Right lobe of liver (tissue), 6 donors: ENCODE measurements at regions not wholly inside any gene's neighbourhood (a gene's known extent, or its start where the extent isn't known, plus 50 kb on each side); places are given as distances from the start of the nearest gene placed in this dataset.

Experiments
- ATAC-seq, 4 donors: fragments of 200-7000 bp; cut with Tn5 transposase; one replicate each; pipeline ENCODE4 v1.9.1; 2020; ENCODE audit warnings: mild to moderate bottlenecking in 4 of 4, moderate library complexity in 4 of 4
- DNase-seq, 3 donors: peaks; one replicate each; pipeline ENCODE4 v3.0.0-alpha.2; 2020
- H3K27ac ChIP-seq, 3 donors: fragments of 200-600 bp; one replicate each; pipeline ENCODE4 v1.8.0; 2022
- H3K27me3 ChIP-seq, 2 donors: fragments of 200-600 bp; one replicate each; pipeline ENCODE4 v1.8.0; 2022
- H3K36me3 ChIP-seq, 4 donors: fragments of 200-600 bp; sonication (generic) in 1 of 4; one replicate each; pipeline versions ENCODE4 v1.5.1 to v1.8.0; 2017 to 2022; ENCODE audit warnings: control low read depth in 1 of 4
- H3K4me1 ChIP-seq, 4 donors: fragments of 200-600 bp; sonication (generic) in 1 of 4; one replicate each; pipeline versions ENCODE4 v1.5.1 to v1.8.0; 2017 to 2022; ENCODE audit warnings: control low read depth in 1 of 4
- H3K4me3 ChIP-seq, 3 donors: fragments of 200-600 bp; one replicate each; pipeline ENCODE4 v1.8.0; 2022
- H3K9me3 ChIP-seq, 4 donors: fragments of 200-600 bp; sonication (generic) in 1 of 4; one replicate each; pipeline versions ENCODE4 v1.5.1 to v1.8.0; 2017 to 2022; ENCODE audit warnings: control low read depth in 1 of 4
- POLR2A ChIP-seq: fragments of 450-650 bp; IDR thresholded peaks from one replicate; pipeline ENCODE4 v1.6.1; 2017; ENCODE audit warnings: antibody characterized with exemption, mild to moderate bottlenecking
- WGBS: methylation state at CpG from one replicate; pipeline ENCODE4 v1.1.6; 2018; ENCODE audit warnings: low coverage, low lambda C conversion rate; ENCODE audit not compliant: insufficient coverage; ENCODE audit errors: missing lambda C conversion rate; 5-methylcytosine and 5-hydroxymethylcytosine counted together
- intact Hi-C, 2 donors: fragments of 100-400 bp; cut with DNase I; formaldehyde crosslinking; loops; one replicate each; pipeline versions ENCODE4 v1.11.2 to v1.14.1; 2022
- TF ChIP-seq, protein P1 (sequence below), 4 donors: fragments of 200-600 bp in 3 of 4; fragments of 450-650 bp in 1 of 4; IDR thresholded peaks; one replicate each; pipeline versions ENCODE4 v1.5.1 to v1.8.0; 2016 to 2022; ENCODE audit warnings: antibody characterized with exemption in 4 of 4, mild to moderate bottlenecking in 2 of 4
- donor health status: DM: no; HTN: yes; CAD: no.
- donor health status: DM: no; HTN: no; CAD: no.
- donor health status: DM: no; HTN: no; CAD: no.
- donor health status: DM: no; HTN: yes; CAD: no.
- donor health status: DM: no; HTN: yes; CAD: no.

- TF ChIP-seq, protein P1, sequence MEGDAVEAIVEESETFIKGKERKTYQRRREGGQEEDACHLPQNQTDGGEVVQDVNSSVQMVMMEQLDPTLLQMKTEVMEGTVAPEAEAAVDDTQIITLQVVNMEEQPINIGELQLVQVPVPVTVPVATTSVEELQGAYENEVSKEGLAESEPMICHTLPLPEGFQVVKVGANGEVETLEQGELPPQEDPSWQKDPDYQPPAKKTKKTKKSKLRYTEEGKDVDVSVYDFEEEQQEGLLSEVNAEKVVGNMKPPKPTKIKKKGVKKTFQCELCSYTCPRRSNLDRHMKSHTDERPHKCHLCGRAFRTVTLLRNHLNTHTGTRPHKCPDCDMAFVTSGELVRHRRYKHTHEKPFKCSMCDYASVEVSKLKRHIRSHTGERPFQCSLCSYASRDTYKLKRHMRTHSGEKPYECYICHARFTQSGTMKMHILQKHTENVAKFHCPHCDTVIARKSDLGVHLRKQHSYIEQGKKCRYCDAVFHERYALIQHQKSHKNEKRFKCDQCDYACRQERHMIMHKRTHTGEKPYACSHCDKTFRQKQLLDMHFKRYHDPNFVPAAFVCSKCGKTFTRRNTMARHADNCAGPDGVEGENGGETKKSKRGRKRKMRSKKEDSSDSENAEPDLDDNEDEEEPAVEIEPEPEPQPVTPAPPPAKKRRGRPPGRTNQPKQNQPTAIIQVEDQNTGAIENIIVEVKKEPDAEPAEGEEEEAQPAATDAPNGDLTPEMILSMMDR (IDR thresholded peaks at IDR 0.05) = no peak
- TF ChIP-seq POLR2A = no peak
- H3K27me3 ChIP-seq = no peaks in the 10 kb centered on the region
- intact Hi-C loops = no loop called here
- H3K27ac ChIP-seq = no peak overlapping the region
- H3K4me1 ChIP-seq = peaks cover 0 to 1% (median 0%) of the 10 kb centered on the region in 4 donors
- H3K9me3 ChIP-seq = no peaks in the 10 kb centered on the region
- WGBS = 74% methylated on average over 4 of the region's 4 CpGs
- no peaks in the 10 kb centered on the region for H3K36me3 ChIP-seq
- no peak for ATAC-seq
- no peak for DNase-seq
- no peak overlapping the region for H3K4me3 ChIP-seq
Observed at GRCh38 chr12:19940267-19940666, 428.1 kb upstream of the PDE3A start.

DNA sequence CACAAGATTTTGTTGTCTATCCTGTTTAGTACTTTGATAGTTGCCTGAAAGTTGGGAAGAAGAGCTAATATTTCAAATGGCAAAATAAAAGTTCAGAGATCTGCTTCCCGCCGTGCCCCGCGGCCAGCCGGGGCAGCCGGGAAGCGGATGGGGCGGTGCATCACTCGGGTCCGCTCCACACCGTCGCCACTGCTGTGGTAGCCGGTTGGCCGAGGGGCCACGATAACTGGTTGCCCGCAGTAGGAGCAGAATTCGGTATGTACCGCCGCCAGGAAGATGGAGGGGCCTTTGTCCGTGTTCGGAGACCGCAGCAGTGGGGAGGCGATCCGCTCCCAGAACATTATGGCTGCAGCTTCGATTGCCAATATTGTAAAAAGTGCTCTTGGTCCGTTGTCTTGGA lies 427.2 kb upstream of the PDE3A start:
- ATAC-seq = no peak
- no peak overlapping the region for H3K27ac ChIP-seq
- DNase-seq = peak in 1 of 3 donors; percentile 51
- WGBS = 89% methylated on average over 14 of the region's 26 CpGs
- intact Hi-C loops = no loop called here
- H3K9me3 ChIP-seq = no peaks in the 10 kb centered on the region
- H3K4me3 ChIP-seq = no peak overlapping the region
- H3K36me3 ChIP-seq = no peaks in the 10 kb centered on the region
- peaks cover 0 to 10% (median 2%) of the 10 kb centered on the region in 4 donors for H3K4me1 ChIP-seq
- no peaks in the 10 kb centered on the region for H3K27me3 ChIP-seq
- TF ChIP-seq, protein P1 (IDR thresholded peaks at IDR 0.05) = no peak
- TF ChIP-seq POLR2A = no peak

DNA sequence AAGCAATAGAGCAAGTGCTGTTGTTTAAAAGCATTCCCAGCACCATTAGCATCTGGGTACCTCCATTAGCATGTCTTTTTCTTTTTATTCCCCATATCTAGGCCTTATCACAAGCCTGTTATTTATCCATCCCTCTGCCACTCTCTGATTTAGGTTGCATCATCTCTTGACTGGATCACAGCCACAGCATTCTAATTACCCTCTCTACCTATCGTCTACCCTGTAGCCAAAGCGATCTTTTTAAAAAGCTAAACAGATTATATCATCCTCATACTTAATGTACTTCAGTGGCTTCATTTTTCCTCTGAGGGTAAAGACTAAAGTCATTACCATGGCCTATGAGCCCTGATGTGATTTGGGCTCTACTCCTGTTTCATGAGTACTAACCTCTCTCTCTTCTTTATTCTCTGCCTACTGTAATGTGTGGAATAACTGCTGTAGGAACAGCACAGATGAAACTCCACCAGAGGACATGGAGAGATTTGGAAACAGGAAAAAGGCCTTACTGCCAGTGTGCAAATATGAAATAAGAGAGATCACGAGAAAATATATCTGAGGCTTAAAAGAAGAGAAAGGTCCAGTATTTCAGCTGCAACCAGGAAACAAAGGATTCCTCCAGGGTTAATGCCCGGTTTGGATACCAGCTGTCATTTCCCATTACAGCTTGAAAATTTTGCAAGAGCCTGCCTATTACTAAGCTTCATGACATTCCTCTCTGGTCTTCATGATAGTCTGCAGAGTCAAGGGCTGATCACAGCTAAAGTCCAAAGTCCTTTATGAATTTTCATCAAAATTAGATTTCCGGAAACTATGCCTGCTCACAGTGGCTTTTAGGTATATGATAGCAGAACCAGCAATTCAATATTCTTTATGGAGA lies 422.5 kb upstream of the PDE3A start:
- DNase-seq = no peak
- no peaks in the 10 kb centered on the region for H3K36me3 ChIP-seq
- H3K4me1 ChIP-seq = peaks cover 0 to 10% (median 3%) of the 10 kb centered on the region in 4 donors
- ATAC-seq = peak; percentile 73 to 90 (median 87)
- H3K4me3 ChIP-seq = no peak overlapping the region
- H3K27ac ChIP-seq = peak overlapping the region in 2 of 3 donors; percentile 18 to 29
- 40% methylated on average over 5 of the region's 5 CpGs for WGBS
- intact Hi-C loops = no loop called here
- no peaks in the 10 kb centered on the region for H3K27me3 ChIP-seq
- TF ChIP-seq, protein P1 (IDR thresholded peaks at IDR 0.05) = no peak
- no peak for TF ChIP-seq POLR2A
- H3K9me3 ChIP-seq = no peaks in the 10 kb centered on the region

- Histone ChIP-seq H3K9me3 (no peaks in the 10 kb centered on the region), H3K4me3 (no peak overlapping the region), H3K36me3 (no peaks in the 10 kb centered on the region), H3K27me3 (no peaks in the 10 kb centered on the region), H3K4me1 (peaks cover 0 to 10% (median 3%) of the 10 kb centered on the region in 4 donors), H3K27ac (no peak overlapping the region)
- TF ChIP-seq, protein P1 (IDR thresholded peaks at IDR 0.05) = no peak
- TF ChIP-seq POLR2A = no peak
- 83% methylated on average over 5 of the region's 5 CpGs for WGBS
- ATAC-seq = peak in 1 of 4 donors; percentile 52
- intact Hi-C loops = no loop called here
- DNase-seq = no peak
Observed at GRCh38 chr12:19946550-19946949, 421.8 kb upstream of the PDE3A start.
